Osteoblast (primary cell): ENCODE measurements at regions not wholly inside any gene's neighbourhood (a gene's known extent, or its start where the extent isn't known, plus 50 kb on each side); places are given as distances from the start of the nearest gene placed in this dataset.

Source experiments
- DNase-seq: peaks from one replicate; pipeline ENCODE4 v3.0.0; 2011; ENCODE audit warnings: low spot score, mixed read lengths; ENCODE audit not compliant: insufficient read length; ENCODE audit errors: missing footprints
- H2AFZ ChIP-seq: 2 replicates; pipeline ENCODE4 v1.6.0; 2011; ENCODE audit warnings: mild to moderate bottlenecking, low read length
- H3K27ac ChIP-seq: 2 replicates; pipeline ENCODE4 v1.5.1; 2011; ENCODE audit warnings: mild to moderate bottlenecking, low read depth, low read length, moderate library complexity
- H3K27me3 ChIP-seq: 2 replicates; pipeline ENCODE4 v1.6.0; 2012; ENCODE audit warnings: mild to moderate bottlenecking, control low read depth, inconsistent platforms, low read length, moderate library complexity; ENCODE audit not compliant: insufficient read depth
- H3K36me3 ChIP-seq: 2 replicates; pipeline ENCODE4 v1.5.1; 2011; ENCODE audit warnings: mild to moderate bottlenecking, low read length, control low read depth, moderate library complexity; ENCODE audit not compliant: insufficient read depth
- H3K4me1 ChIP-seq: 2 replicates; pipeline ENCODE4 v1.5.1; 2011; ENCODE audit warnings: mild to moderate bottlenecking, low read length, control low read depth, moderate library complexity; ENCODE audit not compliant: insufficient read depth
- H3K4me2 ChIP-seq: 2 replicates; pipeline ENCODE4 v1.6.0; 2011; ENCODE audit warnings: mild to moderate bottlenecking, low read length; ENCODE audit not compliant: insufficient read depth
- H3K4me3 ChIP-seq: fragments of 200-600 bp; sonication (generic); 3 replicates; pipeline ENCODE4 v1.5.1; 2012; ENCODE audit warnings: mild to moderate bottlenecking, low read length, inconsistent platforms; ENCODE audit not compliant: insufficient read depth
- H3K79me2 ChIP-seq: 2 replicates; pipeline ENCODE4 v1.6.0; 2012; ENCODE audit warnings: mild to moderate bottlenecking, low read length, control low read depth, inconsistent platforms; ENCODE audit not compliant: insufficient read depth
- H3K9me3 ChIP-seq: 2 replicates; pipeline ENCODE4 v1.5.1; 2011; ENCODE audit warnings: low read depth, low read length, control low read depth
- H4K20me1 ChIP-seq: 2 replicates; pipeline ENCODE4 v1.6.0; 2012; ENCODE audit warnings: mild to moderate bottlenecking, low read length, control low read depth; ENCODE audit not compliant: insufficient read depth
- TF ChIP-seq, protein P1 (sequence below): IDR thresholded peaks from 2 replicates; pipeline ENCODE4 v1.5.1; 2011; ENCODE audit warnings: mild to moderate bottlenecking, low read depth, low read length, moderate library complexity; ENCODE audit errors: extremely low read depth

GRCh38 chr4:175970072-175970471 lies 95.6 kb upstream of the WDR17 start:
- no peaks in the 10 kb centered on the region for H3K4me1 ChIP-seq
- no peak for DNase-seq
- H3K4me3 ChIP-seq = no peak overlapping the region
- no peaks in the 10 kb centered on the region for H4K20me1 ChIP-seq
- H3K27ac ChIP-seq = no peak overlapping the region
- no peak overlapping the region for H2AFZ ChIP-seq
- no peaks in the 10 kb centered on the region for H3K9me3 ChIP-seq
- no peaks in the 10 kb centered on the region for H3K79me2 ChIP-seq
- no peaks in the 10 kb centered on the region for H3K36me3 ChIP-seq
- no peaks in the 10 kb centered on the region for H3K27me3 ChIP-seq
- TF ChIP-seq, protein P1, sequence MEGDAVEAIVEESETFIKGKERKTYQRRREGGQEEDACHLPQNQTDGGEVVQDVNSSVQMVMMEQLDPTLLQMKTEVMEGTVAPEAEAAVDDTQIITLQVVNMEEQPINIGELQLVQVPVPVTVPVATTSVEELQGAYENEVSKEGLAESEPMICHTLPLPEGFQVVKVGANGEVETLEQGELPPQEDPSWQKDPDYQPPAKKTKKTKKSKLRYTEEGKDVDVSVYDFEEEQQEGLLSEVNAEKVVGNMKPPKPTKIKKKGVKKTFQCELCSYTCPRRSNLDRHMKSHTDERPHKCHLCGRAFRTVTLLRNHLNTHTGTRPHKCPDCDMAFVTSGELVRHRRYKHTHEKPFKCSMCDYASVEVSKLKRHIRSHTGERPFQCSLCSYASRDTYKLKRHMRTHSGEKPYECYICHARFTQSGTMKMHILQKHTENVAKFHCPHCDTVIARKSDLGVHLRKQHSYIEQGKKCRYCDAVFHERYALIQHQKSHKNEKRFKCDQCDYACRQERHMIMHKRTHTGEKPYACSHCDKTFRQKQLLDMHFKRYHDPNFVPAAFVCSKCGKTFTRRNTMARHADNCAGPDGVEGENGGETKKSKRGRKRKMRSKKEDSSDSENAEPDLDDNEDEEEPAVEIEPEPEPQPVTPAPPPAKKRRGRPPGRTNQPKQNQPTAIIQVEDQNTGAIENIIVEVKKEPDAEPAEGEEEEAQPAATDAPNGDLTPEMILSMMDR = no peak
- H3K4me2 ChIP-seq = no peak overlapping the region

DNA sequence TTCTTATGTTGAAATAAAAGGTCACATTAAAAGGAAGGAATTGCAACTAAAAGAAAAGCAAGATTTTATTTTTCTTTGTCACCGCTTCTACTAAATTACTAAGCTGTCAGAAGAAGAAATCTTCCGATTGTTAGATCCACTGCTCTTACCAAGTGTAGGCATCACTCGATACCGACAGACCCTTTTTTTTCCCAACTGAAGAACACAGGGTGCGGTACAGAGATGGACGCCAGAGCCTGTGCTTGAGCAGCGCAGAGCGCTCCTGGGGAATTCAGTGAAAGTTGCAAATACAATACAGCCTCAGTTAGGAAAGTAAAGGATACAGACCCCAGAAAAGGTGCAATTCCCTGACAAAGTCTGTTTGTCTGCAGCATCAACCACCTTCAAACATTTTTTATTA lies 94.9 kb upstream of the WDR17 start:
- Histone ChIP-seq H3K4me1 (no peaks in the 10 kb centered on the region), H3K79me2 (no peaks in the 10 kb centered on the region), H3K36me3 (no peaks in the 10 kb centered on the region), H3K27me3 (no peaks in the 10 kb centered on the region), H3K27ac (no peak overlapping the region), H2AFZ (no peak overlapping the region), H3K4me3 (no peak overlapping the region), H3K9me3 (no peaks in the 10 kb centered on the region), H4K20me1 (no peaks in the 10 kb centered on the region), H3K4me2 (no peak overlapping the region)
- DNase-seq = no peak
- TF ChIP-seq, protein P1 = no peak

GRCh38 chr4:175971388-175972179 lies 94.1 kb upstream of the WDR17 start:
- no peak overlapping the region for H3K4me3 ChIP-seq
- no peaks in the 10 kb centered on the region for H3K36me3 ChIP-seq
- DNase-seq = no peak
- H3K4me2 ChIP-seq = no peak overlapping the region
- no peaks in the 10 kb centered on the region for H3K4me1 ChIP-seq
- no peaks in the 10 kb centered on the region for H3K9me3 ChIP-seq
- no peaks in the 10 kb centered on the region for H3K27me3 ChIP-seq
- H3K79me2 ChIP-seq = no peaks in the 10 kb centered on the region
- H3K27ac ChIP-seq = no peak overlapping the region
- H4K20me1 ChIP-seq = no peaks in the 10 kb centered on the region
- TF ChIP-seq, protein P1 = no peak
- H2AFZ ChIP-seq = no peak overlapping the region

DNA sequence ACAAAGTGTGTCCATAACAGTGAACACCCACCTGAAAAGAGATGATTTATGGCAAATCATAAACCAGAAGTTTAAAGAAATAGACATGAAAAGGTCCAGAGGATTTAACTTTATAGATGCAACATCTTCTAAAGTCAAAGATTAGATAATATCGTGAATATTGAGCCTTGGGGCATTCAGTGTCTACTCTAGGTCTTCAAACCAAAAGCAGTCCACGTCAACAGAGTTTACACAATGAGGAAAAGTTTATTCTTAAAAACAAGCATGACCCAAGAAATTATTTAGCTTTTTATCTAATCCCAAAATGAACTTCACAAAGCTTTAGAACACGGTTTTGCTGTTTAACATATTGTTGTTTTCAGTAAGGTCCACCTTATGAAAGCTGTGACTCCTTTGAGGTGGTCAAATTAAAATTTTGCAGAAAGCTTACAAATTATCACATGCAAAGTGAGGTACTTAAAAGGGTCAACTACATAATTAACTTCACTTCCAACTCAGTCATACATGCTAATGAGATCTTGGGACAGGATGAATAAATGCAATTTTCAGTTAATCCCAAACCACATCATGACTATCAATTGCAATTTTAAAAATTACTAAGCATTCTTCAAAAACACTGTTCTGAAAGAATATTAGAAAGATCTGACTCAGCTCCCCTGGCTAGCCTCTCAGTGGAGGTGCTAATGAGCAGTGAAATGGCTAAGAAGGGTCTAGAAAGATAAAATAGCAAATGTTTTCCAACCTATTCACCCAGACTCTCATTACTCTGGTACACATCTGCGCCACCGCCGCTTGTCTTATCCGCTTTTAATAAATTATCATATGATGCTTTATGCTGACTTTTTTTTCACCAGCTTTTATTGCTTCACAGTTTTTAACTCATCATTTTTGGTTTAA lies 92.4 kb upstream of the WDR17 start:
- no peak overlapping the region for H3K4me3 ChIP-seq
- no peak overlapping the region for H3K4me2 ChIP-seq
- no peak for DNase-seq
- H3K27ac ChIP-seq = no peak overlapping the region
- no peaks in the 10 kb centered on the region for H4K20me1 ChIP-seq
- H3K79me2 ChIP-seq = no peaks in the 10 kb centered on the region
- TF ChIP-seq, protein P1 = no peak
- H2AFZ ChIP-seq = no peak overlapping the region
- H3K9me3 ChIP-seq = no peaks in the 10 kb centered on the region
- H3K27me3 ChIP-seq = no peaks in the 10 kb centered on the region
- H3K36me3 ChIP-seq = no peaks in the 10 kb centered on the region
- H3K4me1 ChIP-seq = no peaks in the 10 kb centered on the region
